Loucy (cell line): ENCODE measurements at regions not wholly inside any gene's neighbourhood (a gene's known extent, or its start where the extent isn't known, plus 50 kb on each side); places are given as distances from the start of the nearest gene placed in this dataset.
A peak's percentile ranks its signal among the peaks of the same experiment; 100 is the strongest.

Experiments used
- H2AFZ ChIP-seq: fragments of 200-600 bp; sonication (generic); 2 replicates; pipeline ENCODE4 v1.6.0; 2016; ENCODE audit warnings: antibody characterized with exemption, mild to moderate bottlenecking, low read length, moderate library complexity
- H3F3A ChIP-seq: fragments of 200-600 bp; 2 replicates; pipeline ENCODE4 v1.6.0; 2016; ENCODE audit warnings: antibody characterized with exemption, low read depth, mild to moderate bottlenecking
- H3K27me3 ChIP-seq: fragments of 200-600 bp; sonication (generic); 2 replicates; pipeline ENCODE4 v1.6.1; 2014; ENCODE audit warnings: low read length, mild to moderate bottlenecking; ENCODE audit not compliant: insufficient read depth, poor library complexity, severe bottlenecking
- H3K36me3 ChIP-seq: fragments of 200-600 bp; sonication (generic); 2 replicates; pipeline ENCODE4 v1.6.1; 2016; ENCODE audit warnings: low read length; ENCODE audit not compliant: insufficient read depth
- H3K4me1 ChIP-seq: fragments of 200-600 bp; sonication (generic); 2 replicates; pipeline ENCODE4 v1.5.1; 2014; ENCODE audit warnings: low read length, mild to moderate bottlenecking; ENCODE audit not compliant: insufficient read depth, poor library complexity, severe bottlenecking
- H3K4me2 ChIP-seq: fragments of 200-600 bp; sonication (generic); 2 replicates; pipeline ENCODE4 v1.6.0; 2014; ENCODE audit warnings: antibody characterized with exemption, low read length, low read depth, mild to moderate bottlenecking; ENCODE audit not compliant: poor library complexity, severe bottlenecking
- H3K4me3 ChIP-seq: fragments of 200-600 bp; sonication (generic); 2 replicates; pipeline ENCODE4 v1.5.1; 2014; ENCODE audit warnings: low read length, mild to moderate bottlenecking, mixed read lengths; ENCODE audit not compliant: poor library complexity, severe bottlenecking
- H3K79me2 ChIP-seq: fragments of 200-600 bp; sonication (generic); 2 replicates; pipeline ENCODE4 v1.6.1; 2014; ENCODE audit warnings: low read length; ENCODE audit not compliant: insufficient read depth
- H3K9ac ChIP-seq: fragments of 200-600 bp; sonication (generic); 2 replicates; pipeline ENCODE4 v1.6.0; 2014; ENCODE audit warnings: mild to moderate bottlenecking, low read depth, low read length, moderate library complexity; ENCODE audit not compliant: poor library complexity, severe bottlenecking
- H3K9me2 ChIP-seq: fragments of 200-600 bp; sonication (generic); replicated peaks from 2 replicates; pipeline ENCODE4 v1.6.1; 2016; ENCODE audit warnings: low read depth, low read length, mixed read lengths
- H3K9me3 ChIP-seq: fragments of 200-600 bp; sonication (generic); 2 replicates; pipeline ENCODE4 v1.6.1; 2014; ENCODE audit warnings: mild to moderate bottlenecking, antibody characterized with exemption, low read length, low read depth; ENCODE audit not compliant: insufficient read depth
- H4K20me1 ChIP-seq: fragments of 200-600 bp; sonication (generic); 2 replicates; pipeline ENCODE4 v1.6.0; 2014; ENCODE audit warnings: antibody characterized with exemption, low read length, mild to moderate bottlenecking; ENCODE audit not compliant: insufficient read depth, poor library complexity, severe bottlenecking
- CTCF ChIP-seq: fragments of 200-600 bp; sonication (generic); conservative IDR thresholded peaks from 2 replicates; pipeline ENCODE4 v1.5.1; 2014; ENCODE audit warnings: mild to moderate bottlenecking, antibody characterized with exemption, low read length
- EZH2phosphoT487 ChIP-seq: fragments of 200-600 bp; IDR thresholded peaks from 2 replicates; pipeline ENCODE4 v1.6.1; 2018; ENCODE audit warnings: antibody characterized with exemption, mild to moderate bottlenecking, moderate library complexity, borderline replicate concordance

- no peak overlapping the region for H2AFZ ChIP-seq
- H3K36me3 ChIP-seq: no peaks in the 10 kb centered on the region
- H3K4me1 ChIP-seq: peaks cover 9% of the 10 kb centered on the region
- no peaks in the 10 kb centered on the region for H3F3A ChIP-seq
- peak overlapping the region; percentile 34 for H3K4me2 ChIP-seq
- peak overlapping the region; percentile 13 for H3K4me3 ChIP-seq
- TF ChIP-seq EZH2phosphoT487 (no peak), CTCF (no peak)
- no peaks in the 10 kb centered on the region for H3K9me2 ChIP-seq
- no peaks in the 10 kb centered on the region for H3K79me2 ChIP-seq
- H4K20me1 ChIP-seq: no peaks in the 10 kb centered on the region
- no peak overlapping the region for H3K9ac ChIP-seq
- no peaks in the 10 kb centered on the region for H3K27me3 ChIP-seq
- H3K9me3 ChIP-seq: no peaks in the 10 kb centered on the region
These were observed 556.0 kb upstream of the CPEB2 start for GRCh38 chr4:14446311-14446710.

GRCh38 chr4:14446904-14447303, 555.4 kb upstream of the CPEB2 start:
- H3F3A ChIP-seq: no peaks in the 10 kb centered on the region
- H4K20me1 ChIP-seq: no peaks in the 10 kb centered on the region
- H3K4me2 ChIP-seq: no peak overlapping the region
- no peak overlapping the region for H2AFZ ChIP-seq
- H3K9ac ChIP-seq: no peak overlapping the region
- no peak for TF ChIP-seq CTCF
- TF ChIP-seq EZH2phosphoT487: no peak
- no peaks in the 10 kb centered on the region for H3K9me3 ChIP-seq
- H3K4me1 ChIP-seq: peaks cover 9% of the 10 kb centered on the region
- no peaks in the 10 kb centered on the region for H3K36me3 ChIP-seq
- no peaks in the 10 kb centered on the region for H3K9me2 ChIP-seq
- H3K79me2 ChIP-seq: no peaks in the 10 kb centered on the region
- H3K27me3 ChIP-seq: no peaks in the 10 kb centered on the region
- H3K4me3 ChIP-seq: no peak overlapping the region

GRCh38 chr4:14449308-14449707, 553.0 kb upstream of the CPEB2 start:
- TF ChIP-seq EZH2phosphoT487: no peak
- TF ChIP-seq CTCF: no peak
- no peaks in the 10 kb centered on the region for H3K9me3 ChIP-seq
- no peaks in the 10 kb centered on the region for H3K27me3 ChIP-seq
- H3K79me2 ChIP-seq: no peaks in the 10 kb centered on the region
- H3K4me1 ChIP-seq: peaks cover 9% of the 10 kb centered on the region
- H3K36me3 ChIP-seq: no peaks in the 10 kb centered on the region
- no peak overlapping the region for H3K4me2 ChIP-seq
- H4K20me1 ChIP-seq: no peaks in the 10 kb centered on the region
- no peak overlapping the region for H3K4me3 ChIP-seq
- no peak overlapping the region for H2AFZ ChIP-seq
- no peaks in the 10 kb centered on the region for H3F3A ChIP-seq
- H3K9ac ChIP-seq: no peak overlapping the region
- no peaks in the 10 kb centered on the region for H3K9me2 ChIP-seq
